H7 (cell line): ENCODE measurements at regions not wholly inside any gene's neighbourhood (a gene's known extent, or its start where the extent isn't known, plus 50 kb on each side); places are given as distances from the start of the nearest gene placed in this dataset.
A peak's percentile ranks its signal among the peaks of the same experiment; 100 is the strongest.

Experiments
- DNase-seq: peaks from one replicate; pipeline ENCODE4 v3.0.0; 2012
- H3K27me3 ChIP-seq: 2 replicates; pipeline ENCODE4 v1.6.0; 2011; ENCODE audit warnings: mild to moderate bottlenecking, low read length; ENCODE audit not compliant: control insufficient read depth, insufficient read depth
- H3K36me3 ChIP-seq: replicated peaks from 2 replicates; pipeline ENCODE4 v1.5.1; 2011; ENCODE audit warnings: low read length; ENCODE audit not compliant: control insufficient read depth, insufficient read depth
- H3K4me3 ChIP-seq: 2 replicates; pipeline ENCODE4 v1.5.1; 2011; ENCODE audit warnings: low read depth, mild to moderate bottlenecking, control low read depth, low read length, moderate library complexity; ENCODE audit not compliant: insufficient read depth

DNA sequence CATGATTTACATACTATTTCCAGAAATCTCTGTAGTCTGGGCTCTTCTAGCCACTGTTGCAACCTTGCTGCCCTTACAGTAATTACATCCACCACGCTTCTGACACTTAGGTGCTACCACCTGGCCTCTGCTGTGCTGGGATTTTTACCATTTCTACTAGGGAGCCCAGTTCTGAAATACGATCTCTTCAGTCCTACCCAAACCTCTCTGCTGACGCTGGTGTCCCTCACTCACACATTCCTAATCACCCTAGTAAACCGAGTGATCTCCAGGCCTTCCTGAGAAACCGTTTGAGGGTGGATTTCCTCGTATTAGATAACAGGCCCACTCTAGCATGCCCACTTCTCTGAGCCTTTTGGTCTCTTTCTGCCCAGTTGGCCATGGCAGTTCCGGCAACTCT lies 588.9 kb upstream of the CADM1 start:
- no peaks in the 10 kb centered on the region for H3K36me3 ChIP-seq
- DNase-seq: no peak
- H3K27me3 ChIP-seq: no peaks in the 10 kb centered on the region; the same call in none of the 2 replicates
- H3K4me3 ChIP-seq: no peak overlapping the region

DNA sequence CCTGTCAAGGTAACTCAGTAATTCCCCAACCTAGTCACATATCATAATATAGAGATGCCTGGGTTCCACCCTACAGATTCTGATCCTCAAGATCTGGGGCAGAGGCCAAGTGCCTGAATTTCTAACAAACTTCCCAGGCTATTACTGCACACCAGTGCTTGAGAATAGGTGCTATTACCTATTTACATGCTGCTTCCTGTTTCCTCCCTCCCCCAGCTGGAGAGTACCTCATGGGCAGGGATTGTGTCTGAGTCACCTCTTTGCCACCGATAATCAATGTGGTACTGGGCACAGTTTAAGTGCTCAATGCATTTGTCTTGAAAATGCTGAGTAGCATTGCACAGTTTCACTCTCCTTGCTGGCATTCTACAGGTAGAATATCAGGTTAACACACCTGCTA lies 582.2 kb upstream of the CADM1 start:
- H3K27me3 ChIP-seq: no peaks in the 10 kb centered on the region
- no peaks in the 10 kb centered on the region for H3K36me3 ChIP-seq
- H3K4me3 ChIP-seq: no peak overlapping the region
- DNase-seq: no peak

DNA sequence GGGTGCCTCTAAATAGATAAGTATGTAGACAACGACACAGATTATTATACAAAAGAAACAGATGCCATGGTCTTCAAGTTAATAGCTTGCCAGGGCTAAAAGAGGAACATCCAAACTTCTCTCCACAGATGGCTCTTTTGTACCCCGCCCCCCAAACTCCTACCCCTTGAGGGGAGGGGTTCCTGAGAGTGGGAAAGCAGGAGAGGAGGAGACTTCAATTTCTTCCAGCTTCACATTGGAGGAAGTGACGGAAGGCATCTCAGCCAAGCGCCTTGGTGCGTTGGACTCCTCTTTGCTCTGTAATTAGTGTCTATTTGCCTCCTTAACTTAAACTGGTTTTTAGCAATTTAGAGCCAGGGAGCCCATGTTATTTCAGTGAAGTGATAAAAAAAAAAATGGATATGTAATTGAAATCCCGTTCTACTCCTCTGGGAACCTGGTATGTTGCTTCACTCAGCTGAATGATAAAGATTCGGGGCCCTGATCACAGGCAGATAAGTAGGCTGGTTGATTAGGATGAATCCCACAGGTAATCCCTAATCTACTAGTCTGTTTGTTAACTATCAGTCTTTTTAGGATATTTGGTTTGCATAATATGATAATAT lies 580.9 kb upstream of the CADM1 start:
- no peak for DNase-seq
- no peaks in the 10 kb centered on the region; the same call in 1 of the 2 replicates for H3K27me3 ChIP-seq
- H3K4me3 ChIP-seq: no peak overlapping the region
- no peaks in the 10 kb centered on the region for H3K36me3 ChIP-seq

DNA sequence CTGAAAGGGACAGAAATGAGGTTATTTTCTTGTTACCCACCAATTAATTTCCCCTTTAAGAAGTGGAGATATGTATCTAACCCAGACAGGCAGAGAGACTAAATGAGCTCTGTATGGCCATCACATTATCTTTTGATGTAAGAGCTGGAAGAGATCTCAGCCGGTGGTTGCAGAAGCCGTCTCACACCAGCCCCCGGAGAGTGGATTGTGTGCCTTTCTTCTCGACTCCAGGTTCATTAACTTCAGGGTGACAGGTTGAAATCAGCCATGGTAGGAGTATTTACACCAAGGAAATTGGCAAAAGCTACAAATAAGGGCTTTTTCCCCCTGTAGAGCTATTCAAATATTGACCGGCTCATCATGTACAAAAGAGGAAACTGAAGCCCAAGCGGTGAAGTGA lies 580.3 kb upstream of the CADM1 start:
- Histone ChIP-seq H3K36me3 (no peaks in the 10 kb centered on the region), H3K27me3 (no peaks in the 10 kb centered on the region; the same call in 1 of the 2 replicates), H3K4me3 (no peak overlapping the region)
- no peak for DNase-seq

DNA sequence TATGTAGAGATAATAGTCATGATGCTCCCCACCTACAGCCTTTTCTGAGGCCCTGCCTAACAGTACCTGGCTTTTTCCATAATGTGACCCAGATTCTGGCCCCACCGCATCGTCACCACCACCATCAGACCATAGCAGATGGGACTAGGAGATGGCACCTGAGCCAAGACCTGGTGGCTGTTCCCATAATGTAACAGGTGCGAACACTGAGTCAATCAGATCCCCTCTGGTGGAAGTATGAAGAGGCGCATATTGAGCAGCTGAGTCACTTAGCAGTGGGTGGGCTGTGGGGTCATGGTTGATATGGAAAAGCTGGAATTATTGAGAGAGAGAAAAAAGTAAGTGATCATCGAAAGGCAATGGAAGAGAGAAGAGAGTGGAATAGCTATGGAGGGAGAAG lies 578.0 kb upstream of the CADM1 start:
- Histone ChIP-seq H3K36me3 (no peaks in the 10 kb centered on the region), H3K4me3 (no peak overlapping the region), H3K27me3 (no peaks in the 10 kb centered on the region; the same call in 1 of the 2 replicates)
- no peak for DNase-seq

DNA sequence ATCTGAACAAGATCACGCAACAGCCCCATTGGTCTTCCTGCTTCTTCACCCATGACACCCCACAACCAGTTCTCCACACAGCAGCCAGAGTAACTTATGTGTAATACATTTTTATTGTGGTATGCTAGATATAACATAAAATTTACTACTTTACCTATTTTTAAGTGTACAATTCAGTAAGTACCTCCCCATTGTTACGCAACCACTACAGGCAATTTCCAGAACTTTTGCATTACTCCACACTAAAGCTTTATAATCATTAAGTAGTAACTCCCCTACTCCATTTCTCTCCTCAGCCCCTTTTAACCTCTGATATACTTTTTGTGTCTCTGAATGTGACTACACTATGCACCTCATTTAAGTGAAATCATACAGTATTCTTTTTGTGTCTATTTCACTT lies 575.4 kb upstream of the CADM1 start:
- Histone ChIP-seq H3K36me3 (no peaks in the 10 kb centered on the region), H3K27me3 (no peaks in the 10 kb centered on the region; the same call in 1 of the 2 replicates), H3K4me3 (no peak overlapping the region)
- DNase-seq: no peak

DNA sequence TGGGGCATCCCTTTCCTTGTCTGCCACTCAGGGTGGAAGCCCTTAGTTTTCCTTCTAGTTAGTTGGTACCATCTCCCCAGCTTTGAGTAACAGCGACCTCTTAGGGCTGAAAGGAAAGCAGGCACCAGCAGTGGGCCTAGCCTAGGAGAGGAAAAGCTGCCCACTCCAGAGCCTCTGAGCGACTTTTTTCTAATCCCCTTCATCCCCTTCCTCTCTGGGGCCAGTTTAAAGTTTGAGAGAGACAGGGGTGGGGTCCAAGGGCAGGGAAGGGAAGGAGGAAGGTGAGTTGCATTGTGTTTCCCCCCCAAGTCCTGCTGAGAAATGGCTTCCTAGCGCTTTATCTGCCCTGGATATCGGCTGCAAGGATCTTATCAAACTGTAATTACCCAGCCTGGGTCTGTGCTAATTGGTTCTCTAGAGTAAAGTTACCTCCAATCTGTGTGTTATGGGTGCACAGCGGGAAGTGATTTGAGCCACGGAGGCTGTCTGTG lies 573.9 kb upstream of the CADM1 start:
- peak; percentile 40 for DNase-seq
- H3K36me3 ChIP-seq: no peaks in the 10 kb centered on the region
- peaks cover 2% of the 10 kb centered on the region; the same call in 1 of the 2 replicates for H3K27me3 ChIP-seq
- no peak overlapping the region for H3K4me3 ChIP-seq

DNA sequence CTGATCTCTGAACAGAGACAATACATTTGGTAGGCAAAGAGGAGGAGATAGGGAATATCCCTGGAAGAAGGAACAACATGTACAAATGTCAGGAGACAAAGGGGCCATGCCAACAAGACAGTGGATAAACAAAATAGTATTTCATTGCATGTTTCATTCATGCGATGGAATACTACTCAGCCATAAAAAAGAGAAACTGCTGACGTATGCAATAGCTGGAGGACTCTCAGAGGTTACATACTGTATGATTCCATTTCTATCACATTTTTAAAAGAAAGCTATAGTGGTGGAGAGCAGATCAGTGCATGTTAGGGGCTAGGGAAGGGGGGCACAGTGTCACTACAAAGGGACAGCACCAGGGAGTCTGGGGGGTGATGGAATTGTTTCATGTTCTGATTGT lies 572.9 kb upstream of the CADM1 start:
- H3K36me3 ChIP-seq: no peaks in the 10 kb centered on the region
- peaks cover 4% of the 10 kb centered on the region for H3K27me3 ChIP-seq
- H3K4me3 ChIP-seq: no peak overlapping the region
- DNase-seq: no peak

DNA sequence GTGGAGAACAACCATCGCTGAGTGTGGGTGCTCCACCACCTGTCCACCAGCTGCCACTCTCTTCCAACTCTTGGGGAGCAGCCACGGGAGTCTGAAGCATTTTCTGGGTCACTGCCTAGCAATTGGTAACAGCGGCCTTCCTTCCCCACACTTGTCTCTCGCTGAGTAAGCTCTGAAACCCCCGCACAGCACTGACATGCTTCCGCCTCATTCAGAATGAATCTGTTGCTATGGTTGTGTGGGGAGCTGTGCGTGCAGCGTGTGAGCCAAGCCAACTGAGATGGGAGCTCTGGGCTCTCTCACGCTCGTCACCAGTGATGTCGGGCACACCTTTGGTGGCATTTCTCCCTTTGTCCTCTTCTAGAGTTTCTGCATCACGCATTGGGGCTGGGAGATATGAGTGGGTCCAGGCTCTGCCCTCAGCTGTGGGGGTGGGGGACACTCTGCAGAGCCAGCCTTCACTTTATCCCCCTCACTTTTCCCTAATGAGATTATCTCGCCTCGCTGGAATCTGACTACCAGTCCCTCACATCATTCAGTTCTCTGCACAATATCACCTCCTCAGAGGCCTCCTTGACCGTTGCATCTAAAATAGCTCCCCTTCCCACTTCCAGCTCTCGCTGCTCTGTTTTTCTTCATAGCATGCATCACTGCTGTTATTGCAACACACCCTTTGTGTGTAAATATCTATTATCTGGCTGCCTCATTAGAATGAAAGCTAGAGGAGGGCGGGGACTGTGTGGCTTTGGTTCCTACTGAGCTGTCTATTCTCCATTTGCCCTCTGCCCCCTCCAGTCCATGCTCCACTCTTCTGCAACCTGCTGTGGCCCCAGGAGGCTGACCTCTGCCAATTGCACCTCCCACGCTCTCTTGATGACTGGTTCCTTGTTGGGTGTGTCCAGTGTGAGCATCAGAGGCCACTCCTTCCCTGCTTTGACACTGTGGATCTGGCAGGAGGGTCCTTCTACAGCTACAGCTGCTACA lies 569.9 kb upstream of the CADM1 start:
- no peak for DNase-seq
- H3K36me3 ChIP-seq: no peaks in the 10 kb centered on the region
- no peak overlapping the region for H3K4me3 ChIP-seq
- H3K27me3 ChIP-seq: peaks cover 4% of the 10 kb centered on the region; the same call in 1 of the 2 replicates

DNA sequence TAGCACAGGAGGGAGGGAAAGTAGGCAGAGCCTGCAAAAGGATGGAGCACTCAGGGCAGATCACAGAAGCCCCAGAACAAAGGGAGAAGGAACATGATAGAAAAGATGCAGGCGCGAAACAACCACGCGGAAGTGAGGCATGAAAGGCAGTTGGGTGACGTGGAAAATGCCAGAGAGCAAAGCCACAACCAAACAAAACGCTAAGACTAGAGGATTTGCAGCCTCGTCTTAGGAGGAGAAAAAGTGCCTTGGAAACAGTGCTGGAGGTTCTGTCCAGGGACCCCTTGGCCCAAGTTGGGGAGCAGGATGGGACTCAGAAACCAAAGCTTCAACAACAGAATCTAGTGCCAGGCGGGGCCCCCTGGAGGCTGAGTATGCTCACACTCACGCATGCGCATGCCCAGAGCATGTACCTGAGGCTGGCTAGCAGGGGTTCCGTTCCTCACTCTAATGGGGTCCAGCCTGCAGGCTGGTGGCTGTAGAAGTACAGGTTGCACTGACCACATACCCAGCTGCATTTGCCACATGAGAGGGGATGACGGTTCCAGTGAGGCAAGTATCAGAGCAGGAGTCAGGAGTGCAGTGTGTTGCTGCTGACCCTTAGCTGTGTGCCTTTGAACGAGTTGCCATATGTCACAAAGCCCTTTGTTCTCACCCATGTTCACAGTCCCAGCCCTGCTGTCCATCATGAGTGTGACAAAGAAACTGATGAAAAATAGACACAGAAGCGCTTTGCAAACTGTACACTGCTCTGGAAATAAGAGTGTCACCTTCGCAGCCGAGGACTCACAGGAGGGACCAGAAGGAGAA lies 568.6 kb upstream of the CADM1 start:
- peak; percentile 62 for DNase-seq
- H3K4me3 ChIP-seq: no peak overlapping the region
- no peaks in the 10 kb centered on the region for H3K36me3 ChIP-seq
- peaks cover 4% of the 10 kb centered on the region; the same call in 1 of the 2 replicates for H3K27me3 ChIP-seq

DNA sequence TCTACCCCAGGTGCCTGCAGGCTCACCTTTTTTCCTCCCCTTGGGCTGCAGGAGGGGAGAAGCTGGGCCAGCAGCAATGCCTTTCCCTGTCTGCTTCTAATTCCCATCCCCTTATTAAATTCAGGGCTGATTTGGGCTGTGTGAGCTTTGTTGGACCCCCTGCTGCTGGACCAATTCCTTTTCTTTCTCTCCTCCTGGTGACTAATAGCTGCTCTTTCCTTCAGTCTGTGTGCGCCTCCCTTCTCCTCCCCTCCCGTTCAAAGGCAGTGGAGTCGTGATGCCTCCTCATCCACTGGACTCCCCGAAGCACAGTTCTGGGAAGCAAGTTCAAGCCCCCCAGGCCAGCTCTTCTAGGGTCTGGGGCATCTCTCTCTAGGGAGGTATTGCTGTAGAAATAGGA lies 567.9 kb upstream of the CADM1 start:
- peak; percentile 43 for DNase-seq
- no peak overlapping the region for H3K4me3 ChIP-seq
- peaks cover 4% of the 10 kb centered on the region; the same call in 1 of the 2 replicates for H3K27me3 ChIP-seq
- no peaks in the 10 kb centered on the region for H3K36me3 ChIP-seq

DNA sequence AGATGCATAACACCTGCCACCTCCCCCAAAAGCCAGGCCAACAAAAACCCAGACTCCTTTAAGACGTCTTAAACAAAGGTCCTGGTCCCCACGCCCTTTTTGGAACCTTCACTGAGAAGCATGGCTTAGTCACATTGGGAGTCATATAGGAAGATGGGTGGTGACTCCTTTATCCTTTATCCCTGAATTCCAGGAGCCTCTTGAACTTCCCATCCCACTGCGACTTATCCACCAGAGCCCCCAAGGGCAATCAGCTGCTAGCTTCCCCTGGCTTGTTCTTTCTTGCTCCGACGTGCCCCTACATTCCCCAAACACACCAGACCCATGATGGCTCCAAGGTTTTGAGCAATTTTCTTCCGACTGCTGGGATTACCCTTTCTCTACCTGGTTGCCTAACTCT lies 567.0 kb upstream of the CADM1 start:
- Histone ChIP-seq H3K4me3 (no peak overlapping the region), H3K27me3 (peaks cover 4% of the 10 kb centered on the region; the same call in 1 of the 2 replicates), H3K36me3 (no peaks in the 10 kb centered on the region)
- DNase-seq: no peak

DNA sequence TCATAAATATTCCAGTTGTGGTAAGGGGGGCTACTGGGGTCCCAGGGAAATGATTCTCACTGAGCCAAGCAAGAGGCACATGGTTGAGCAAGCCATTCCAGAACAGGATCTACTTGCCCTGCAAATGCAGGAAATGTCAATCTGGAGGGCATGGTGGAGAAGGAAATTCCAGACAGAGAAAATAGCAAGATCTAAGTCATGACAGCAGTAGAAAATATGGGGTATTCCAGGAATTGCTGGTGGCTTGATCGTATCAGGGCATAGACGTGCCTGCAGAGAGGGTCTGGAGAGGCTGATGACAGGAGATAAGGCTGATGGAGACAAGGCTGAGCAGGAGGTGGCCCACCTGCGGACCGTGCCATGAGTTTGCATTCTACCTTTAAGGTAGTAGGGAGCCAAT lies 566.3 kb upstream of the CADM1 start:
- Histone ChIP-seq H3K36me3 (no peaks in the 10 kb centered on the region), H3K27me3 (peaks cover 4% of the 10 kb centered on the region; the same call in 1 of the 2 replicates), H3K4me3 (no peak overlapping the region)
- DNase-seq: no peak

DNA sequence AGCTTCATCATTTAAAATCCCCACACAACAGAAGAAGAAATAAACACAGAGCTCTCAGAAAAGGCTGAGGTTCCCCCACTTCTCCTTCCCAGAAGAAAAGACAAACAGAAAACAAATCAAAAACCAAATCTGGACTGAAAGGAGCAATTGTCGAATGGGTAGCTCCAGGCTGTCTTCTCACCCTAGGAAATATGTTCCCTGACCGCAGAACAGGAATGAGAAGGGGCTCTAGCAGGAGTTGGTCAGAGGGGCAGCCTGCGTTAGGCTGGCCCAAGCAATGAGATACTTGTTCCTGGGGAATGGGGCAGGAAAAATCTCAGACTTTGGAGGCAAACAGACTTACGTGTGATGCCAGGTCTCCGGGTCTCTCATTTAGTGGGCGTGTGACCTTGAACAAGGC lies 562.6 kb upstream of the CADM1 start:
- no peaks in the 10 kb centered on the region; the same call in 1 of the 2 replicates for H3K27me3 ChIP-seq
- no peaks in the 10 kb centered on the region for H3K36me3 ChIP-seq
- no peak for DNase-seq
- no peak overlapping the region for H3K4me3 ChIP-seq
